K562 (cell line): ENCODE measurements at regions not wholly inside any gene's neighbourhood (a gene's known extent, or its start where the extent isn't known, plus 50 kb on each side); places are given as distances from the start of the nearest gene placed in this dataset.

Source experiments
- CTCF ChIP-seq, 3 experiments: IDR thresholded peaks in 2 of 3; conservative IDR thresholded peaks in 1 of 3; 2 replicates each; pipeline ENCODE4 v1.5.1; 2011 to 2012; ENCODE audit warnings: low read length in 3 of 3, mild to moderate bottlenecking in 3 of 3, control low read depth in 2 of 3, improper control_type of control experiment in 1 of 3, inconsistent platforms in 1 of 3, low read depth in 1 of 3, mixed read lengths in 1 of 3, moderate library complexity in 1 of 3; ENCODE audit not compliant: insufficient read depth in 2 of 3
- REST ChIP-seq, 2 experiments: fragments of 450-650 bp; formaldehyde crosslinking in 1 of 2; IDR thresholded peaks; 2 replicates each; pipeline versions ENCODE4 v1.4.0 to v1.6.1; 2014 to 2020; ENCODE audit warnings: mild to moderate bottlenecking in 2 of 2, borderline replicate concordance in 1 of 2, low read depth in 1 of 2
- ZNF224 ChIP-seq: sonication (generic); formaldehyde crosslinking; IDR thresholded peaks from 2 replicates; pipeline ENCODE4 v1.8.0; 2022; ENCODE audit warnings: mild to moderate bottlenecking, missing genetic modification reagents
- ZNF699 ChIP-seq: fragments of 250-450 bp; sonication (Bioruptor Pico); IDR thresholded peaks from 2 replicates; pipeline ENCODE4 v1.8.0; 2021; ENCODE audit warnings: mild to moderate bottlenecking, moderate library complexity; ENCODE audit not compliant: insufficient replicate concordance

GRCh38 chr2:22247466-22247865 lies 1123.7 kb downstream of the TDRD15 start:
- no peak for TF ChIP-seq ZNF699
- no peak for TF ChIP-seq ZNF224 (CRISPR knock-in tag)
- TF ChIP-seq CTCF (IDR thresholded peaks at IDR 0.05 in 2 of 3, conservative IDR thresholded peaks at IDR 0.05 in 1 of 3; ENCODE audit: insufficient read depth in 2 of 3, low read depth in 1 of 3, low read length in 3 of 3): no peak
- TF ChIP-seq REST (IDR thresholded peaks at IDR 0.05; ENCODE audit: borderline replicate concordance): no peak
- TF ChIP-seq REST (CRISPR knock-in tag; IDR thresholded peaks at IDR 0.05; ENCODE audit: low read depth): no peak
